ENCODE measurements at regions not wholly inside any gene's neighbourhood (a gene's known extent, or its start where the extent isn't known, plus 50 kb on each side); places are given as distances from the start of the nearest gene placed in this dataset.

- DNase-seq (ENCODE audit: low spot score): no peak
Measured at GRCh38 chr10:3691482-3691881, 93.5 kb downstream of the KLF6 start.

- no peak for DNase-seq (ENCODE audit: low spot score)
Measured at GRCh38 chr10:3689871-3690510, 95.0 kb downstream of the KLF6 start.

- no peak for DNase-seq (ENCODE audit: low spot score)
Measured at GRCh38 chr10:3687510-3688081, 97.4 kb downstream of the KLF6 start.

- DNase-seq (ENCODE audit: low spot score): no peak
Measured at GRCh38 chr10:3685384-3685783, 99.6 kb downstream of the KLF6 start.

- no peak for DNase-seq (ENCODE audit: low spot score)
Measured at GRCh38 chr10:3684891-3685290, 100.1 kb downstream of the KLF6 start.

GRCh38 chr10:3683560-3683959 lies 101.4 kb downstream of the KLF6 start:
- no peak for DNase-seq (ENCODE audit: low spot score)

GRCh38 chr10:3682745-3683144 lies 102.3 kb downstream of the KLF6 start:
- DNase-seq (ENCODE audit: low spot score): no peak

GRCh38 chr10:3681642-3682554 lies 103.1 kb downstream of the KLF6 start:
- no peak for DNase-seq (ENCODE audit: low spot score)

GRCh38 chr10:3679950-3680629 lies 104.9 kb downstream of the KLF6 start:
- no peak for DNase-seq (ENCODE audit: low spot score)

GRCh38 chr10:3678629-3679227 lies 106.3 kb downstream of the KLF6 start:
- DNase-seq (ENCODE audit: low spot score): no peak

- DNase-seq (ENCODE audit: low spot score): no peak
Measured at GRCh38 chr10:3676564-3676963, 108.4 kb downstream of the KLF6 start.

- no peak for DNase-seq (ENCODE audit: low spot score)
Measured at GRCh38 chr10:3672220-3672619, 112.8 kb downstream of the KLF6 start.

GRCh38 chr10:3671386-3671955 lies 113.5 kb downstream of the KLF6 start:
- DNase-seq (ENCODE audit: low spot score): no peak

- peak; percentile 43 for DNase-seq (ENCODE audit: low spot score)
Measured at GRCh38 chr10:3668966-3669330, 116.1 kb downstream of the KLF6 start.

GRCh38 chr10:3668276-3668965 lies 116.6 kb downstream of the KLF6 start:
- peak; percentile 74 for DNase-seq (ENCODE audit: low spot score)

- peak; percentile 31 for DNase-seq (ENCODE audit: low spot score)
Measured at GRCh38 chr10:3666525-3667302, 118.3 kb downstream of the KLF6 start.

GRCh38 chr10:3665316-3665908 lies 119.6 kb downstream of the KLF6 start:
- no peak for DNase-seq (ENCODE audit: low spot score)

GRCh38 chr10:3662775-3663174 lies 122.2 kb downstream of the KLF6 start:
- DNase-seq (ENCODE audit: low spot score): no peak

- DNase-seq (ENCODE audit: low spot score): no peak
Measured at GRCh38 chr10:3661271-3661670, 123.7 kb downstream of the KLF6 start.

- no peak for DNase-seq (ENCODE audit: low spot score)
Measured at GRCh38 chr10:3660753-3661152, 124.3 kb downstream of the KLF6 start.

Data from CD4-positive, alpha-beta T cell treated with Interleukin-15 for 4 hours (primary cell).